GF-D8 (cell line): ENCODE measurements at regions not wholly inside any gene's neighbourhood (a gene's known extent, or its start where the extent isn't known, plus 50 kb on each side); places are given as distances from the start of the nearest gene placed in this dataset.

ENCODE experiments used
- DNase-seq: peaks from one replicate; lab custom pipeline; 2025; lab: John Stamatoyannopoulos, UW

DNA sequence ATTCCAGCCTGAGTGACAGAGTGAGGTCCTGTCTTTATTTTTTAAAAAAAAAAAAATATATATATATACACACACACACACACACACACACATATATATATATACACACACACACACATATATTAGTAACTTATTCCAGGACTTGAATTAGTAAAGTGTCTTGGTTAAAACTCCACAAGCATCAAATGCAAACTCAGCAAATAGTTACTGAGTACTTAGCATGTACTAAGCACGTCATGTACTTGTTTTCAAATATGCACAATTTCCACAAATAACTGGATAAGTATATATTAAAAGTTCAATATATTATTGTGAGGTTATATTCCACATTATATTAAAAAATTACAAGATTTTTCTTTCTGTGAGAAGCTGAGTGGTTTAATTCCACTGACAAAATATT lies 304.7 kb downstream of the ZEB2 start:
- no peak for DNase-seq

DNA sequence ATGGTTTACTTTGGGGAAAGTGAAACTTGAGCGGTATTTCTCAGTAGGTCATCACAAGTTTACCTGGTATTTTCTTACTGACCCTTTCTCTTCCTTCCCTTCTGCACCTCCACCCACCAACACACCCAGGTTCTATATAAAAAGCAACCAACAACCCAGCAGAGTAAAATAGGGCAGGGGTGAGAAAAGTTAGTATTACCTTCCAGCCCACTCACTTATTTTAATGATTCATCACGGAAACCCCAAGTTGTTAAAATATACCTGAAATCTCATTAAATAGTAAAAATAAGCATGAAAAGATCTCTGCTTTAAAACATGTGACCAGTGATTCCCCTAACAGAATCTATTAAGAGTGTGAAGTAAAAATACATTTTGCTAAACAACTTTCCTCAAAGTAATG lies 306.1 kb downstream of the ZEB2 start:
- DNase-seq: no peak

DNA sequence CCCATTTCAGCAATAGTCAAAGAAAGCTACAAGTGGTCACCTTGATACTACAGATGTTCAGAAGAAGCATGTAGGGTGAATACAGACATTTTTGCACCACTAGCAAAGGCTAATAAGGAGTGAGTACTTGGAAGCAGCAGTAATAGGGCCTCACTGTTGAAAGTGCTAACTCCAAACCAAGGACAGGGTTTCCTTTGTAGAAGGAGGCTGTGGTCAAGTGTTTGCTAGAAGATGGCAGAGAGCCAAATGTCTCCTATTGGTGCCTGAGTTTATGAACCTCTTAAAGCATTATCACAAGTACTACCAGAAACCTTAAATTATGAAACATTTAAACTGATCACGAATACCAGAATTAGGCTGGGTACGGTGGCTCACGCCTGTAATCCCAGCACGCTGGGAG lies 308.1 kb downstream of the ZEB2 start:
- no peak for DNase-seq

DNA sequence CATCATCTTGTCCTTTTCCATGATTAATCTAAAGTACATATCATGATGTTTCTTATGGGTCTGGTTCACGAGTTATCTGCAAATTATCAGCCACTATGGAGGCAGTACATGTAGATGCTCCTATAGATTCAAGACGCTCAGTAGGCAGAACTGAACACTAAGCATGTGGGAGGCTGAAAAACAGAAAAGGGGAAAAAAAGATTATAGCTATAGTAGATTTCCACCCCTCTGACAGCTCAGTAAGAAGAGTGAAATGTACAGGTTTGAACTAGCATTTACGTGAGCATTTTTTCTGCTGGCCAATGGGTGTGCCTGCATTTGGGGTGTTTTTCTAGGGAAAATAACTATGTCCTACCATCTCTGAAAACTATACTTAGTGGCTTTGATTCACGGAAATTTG lies 308.9 kb downstream of the ZEB2 start:
- no peak for DNase-seq

DNA sequence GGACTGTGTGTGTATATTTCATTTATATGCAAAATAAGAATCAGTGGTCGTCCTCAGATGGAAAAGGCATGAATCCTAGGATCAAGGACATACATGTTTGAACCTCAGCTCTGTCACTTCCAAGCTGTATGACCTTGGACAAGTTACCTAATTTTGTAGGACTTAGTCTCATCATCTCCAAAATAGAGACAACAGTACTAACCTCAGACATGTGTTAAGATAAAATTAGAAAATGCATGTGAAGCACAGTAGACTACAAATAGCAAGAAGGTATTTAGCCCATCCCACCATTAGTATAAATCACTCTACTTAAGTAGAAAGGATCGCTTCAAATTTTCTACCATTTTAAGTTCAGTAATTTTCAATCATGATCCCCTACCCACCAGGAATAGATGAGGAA lies 309.8 kb downstream of the ZEB2 start:
- DNase-seq: no peak

DNA sequence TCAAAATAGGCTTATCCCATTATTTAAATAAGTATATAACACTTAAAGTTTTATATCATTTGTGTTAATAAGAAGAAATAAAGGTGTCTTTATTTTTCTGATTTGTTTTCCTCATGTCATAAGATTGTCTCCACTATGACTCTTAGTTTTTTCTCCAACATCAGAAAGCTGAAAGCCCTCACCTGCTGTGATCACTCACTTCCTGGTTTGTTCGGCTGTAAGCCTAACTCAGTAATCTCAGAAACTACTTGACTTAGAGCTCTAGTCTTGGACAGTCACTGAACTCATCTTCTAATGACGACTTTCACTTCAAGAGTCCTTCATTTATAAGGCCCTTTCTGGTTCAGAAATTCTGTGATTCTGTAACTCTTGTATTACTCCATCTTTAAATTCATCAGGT lies 311.0 kb downstream of the ZEB2 start:
- no peak for DNase-seq

DNA sequence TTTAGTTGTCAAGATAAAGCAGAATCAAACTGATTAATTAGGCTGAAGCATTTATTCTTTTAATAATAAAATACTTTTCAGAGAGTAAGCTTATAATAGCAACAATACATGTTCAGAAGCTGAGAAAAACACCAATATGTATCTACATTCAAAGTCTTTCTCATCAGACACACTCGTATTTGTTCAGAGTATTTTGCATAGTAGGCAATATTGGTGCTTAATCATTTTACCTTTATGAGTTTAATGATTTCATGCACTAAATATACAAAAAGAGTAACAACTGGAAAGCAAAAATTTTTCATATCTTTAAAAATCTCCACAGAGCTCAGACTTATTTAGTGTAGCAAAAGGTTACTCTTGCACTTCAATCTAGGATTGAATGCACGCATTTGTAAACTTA lies 313.9 kb downstream of the ZEB2 start:
- DNase-seq: no peak

DNA sequence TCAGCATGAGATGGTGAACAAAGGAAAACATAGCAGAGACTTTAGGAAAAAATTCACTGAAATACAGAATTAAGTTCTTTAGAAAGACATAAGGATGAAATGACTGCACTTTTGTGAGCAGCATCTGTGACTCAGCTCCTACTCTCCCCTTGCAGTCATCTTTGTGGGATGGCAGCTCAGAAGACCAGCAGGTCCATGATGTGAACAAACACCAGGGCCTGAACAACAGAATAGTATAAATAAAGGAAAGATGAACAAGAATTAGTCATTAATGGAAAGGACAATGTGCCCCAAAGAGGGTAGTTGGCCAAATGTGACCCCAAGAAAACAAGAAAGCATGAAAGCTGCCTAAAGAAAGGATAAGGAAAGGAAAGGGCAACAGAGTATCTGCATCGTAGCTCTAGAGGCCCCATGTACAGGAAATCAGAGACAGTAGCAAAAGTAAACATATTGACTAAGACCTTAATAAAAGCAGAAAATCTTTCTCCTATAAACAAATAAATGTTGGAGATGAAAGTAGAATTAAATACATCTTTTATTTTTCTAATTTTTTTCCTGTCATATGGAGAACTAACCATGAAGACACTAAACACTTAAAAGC lies 318.0 kb downstream of the ZEB2 start:
- DNase-seq: no peak

DNA sequence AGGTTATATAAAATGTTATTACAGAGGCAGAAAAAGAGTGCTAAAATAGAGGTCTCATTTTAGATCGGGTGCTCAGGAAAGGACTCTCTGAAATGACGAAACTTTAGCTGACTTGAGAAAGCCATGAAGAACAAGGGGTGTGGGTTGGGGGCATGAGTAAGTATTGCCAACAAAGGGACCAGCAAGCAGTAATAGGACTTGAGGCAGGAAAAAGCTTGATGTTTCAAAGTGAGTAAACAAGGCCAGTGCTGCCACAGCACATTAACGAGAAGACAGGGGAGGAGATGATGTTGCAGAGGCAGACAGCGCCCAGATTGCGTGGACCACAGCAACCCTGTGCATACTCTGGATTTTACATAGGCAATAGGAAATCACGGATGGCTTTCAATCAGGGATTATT lies 318.8 kb downstream of the ZEB2 start:
- no peak for DNase-seq

DNA sequence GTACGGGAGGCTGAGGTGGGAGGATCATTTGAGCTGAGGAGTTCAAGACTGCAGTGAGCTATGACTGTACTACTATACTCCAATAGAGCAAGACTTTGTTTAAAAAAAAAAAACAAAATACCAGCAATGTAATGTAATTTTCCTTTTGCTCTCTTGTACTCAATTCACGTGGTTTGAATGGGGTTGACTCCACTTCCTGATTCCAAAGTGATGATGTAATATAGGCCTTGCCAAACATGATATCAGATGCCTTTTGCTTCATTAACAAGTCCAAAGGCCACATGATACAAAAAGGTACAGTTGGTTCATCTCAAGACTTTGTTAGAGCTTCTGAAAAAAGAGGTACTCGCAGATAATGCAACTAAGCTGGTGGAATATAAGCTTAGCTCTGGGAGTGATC lies 321.8 kb downstream of the ZEB2 start:
- DNase-seq: peak; percentile 44

DNA sequence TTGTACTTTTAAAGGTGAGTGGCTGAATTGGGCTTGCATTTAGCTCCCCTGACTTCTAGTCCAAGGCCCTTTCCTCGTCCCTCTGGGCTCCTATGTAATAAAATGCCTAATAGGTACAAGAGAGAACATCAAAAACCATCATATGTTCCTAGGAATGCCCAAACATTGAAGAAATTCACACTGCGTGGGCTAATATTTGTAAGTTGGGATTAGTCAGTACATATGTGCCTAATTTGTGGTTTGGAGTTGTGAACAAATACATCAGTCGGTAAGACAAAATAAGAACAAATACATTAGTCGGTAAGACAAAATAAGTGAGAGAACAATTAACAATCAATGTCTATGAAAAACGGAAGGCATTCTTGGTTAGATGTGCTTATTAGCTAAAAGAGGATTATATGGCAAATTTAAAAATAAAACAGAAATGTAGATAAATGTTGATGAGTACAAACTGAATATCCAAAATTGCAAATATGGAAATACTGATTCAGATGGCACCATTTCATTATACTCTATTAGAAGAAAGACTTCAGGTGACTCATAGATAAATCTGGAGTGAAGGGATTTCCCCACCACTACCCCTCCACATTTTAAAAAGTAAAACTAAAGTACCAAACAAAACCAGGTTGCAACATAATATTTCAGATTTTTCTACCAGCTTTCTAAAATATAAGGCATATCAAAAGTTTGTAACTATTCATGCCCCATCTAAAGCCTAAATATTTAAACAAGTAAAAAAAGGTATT lies 325.4 kb downstream of the ZEB2 start:
- DNase-seq: no peak

DNA sequence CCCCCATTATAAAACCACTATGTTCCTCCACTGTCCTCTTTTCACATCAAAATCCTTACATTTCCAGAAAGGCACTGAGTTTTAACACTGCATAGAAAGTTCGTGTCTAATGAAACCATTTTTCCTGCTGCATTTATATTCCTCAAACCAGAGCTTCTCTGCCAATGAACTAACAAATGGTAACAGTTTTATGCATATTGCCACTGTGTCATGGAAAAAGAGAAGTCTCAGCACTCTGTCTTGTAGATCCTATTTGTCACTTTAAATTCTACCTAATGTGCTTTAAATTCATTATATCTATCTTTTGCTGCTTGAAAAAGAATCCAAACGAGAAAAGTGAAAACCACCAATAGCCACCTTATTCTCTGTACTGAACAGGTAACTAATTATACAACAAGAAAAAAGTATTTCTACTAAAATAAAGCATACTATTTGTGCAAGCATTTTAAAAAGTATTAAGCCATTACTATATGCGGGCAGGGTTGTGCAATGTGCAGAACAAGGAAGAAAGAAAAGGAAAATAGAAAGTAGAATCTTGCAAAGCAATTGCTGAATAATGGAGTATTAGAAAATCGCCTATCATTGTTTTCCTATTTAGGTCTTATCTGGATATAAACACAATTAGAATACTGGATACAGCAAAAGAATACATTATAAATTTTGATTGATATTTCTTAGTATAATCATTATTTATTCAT lies 328.9 kb downstream of the ZEB2 start:
- no peak for DNase-seq

DNA sequence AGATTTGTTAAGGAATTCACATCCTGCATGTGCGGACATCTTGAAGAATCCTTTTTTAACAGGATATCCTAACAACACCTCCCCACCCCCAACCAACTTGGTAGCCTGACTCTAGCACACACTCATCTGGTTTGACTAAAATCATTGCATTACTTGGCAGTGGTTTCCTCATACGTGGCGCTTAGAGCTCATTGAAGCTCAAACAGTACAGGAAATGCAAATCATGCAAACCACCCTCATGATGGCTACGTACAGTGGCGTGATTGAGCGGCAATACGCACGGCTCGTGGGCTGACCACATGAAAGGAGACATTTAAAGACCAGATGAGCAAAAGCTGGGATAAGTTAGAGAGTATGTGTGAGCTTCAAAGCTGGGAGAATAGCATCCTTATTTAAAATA lies 336.2 kb downstream of the ZEB2 start:
- no peak for DNase-seq

DNA sequence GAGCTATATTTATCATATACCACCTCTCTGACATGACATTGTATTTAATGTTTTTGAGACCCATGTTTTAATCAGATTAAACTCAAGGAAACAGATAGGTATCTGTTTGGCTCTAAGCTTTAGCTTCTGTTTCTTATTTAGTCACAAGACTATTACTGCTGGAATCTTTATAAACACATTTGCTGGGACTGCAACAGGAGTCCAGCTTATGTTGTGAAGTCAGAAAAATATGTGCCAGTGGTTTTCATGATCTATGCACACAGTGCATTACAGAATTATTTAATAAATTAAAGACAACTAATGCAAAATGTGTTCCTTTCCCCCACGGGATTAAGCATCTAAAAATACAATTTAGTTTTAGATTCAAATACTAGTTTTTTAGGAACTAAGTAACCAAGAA lies 338.9 kb downstream of the ZEB2 start:
- DNase-seq: no peak

DNA sequence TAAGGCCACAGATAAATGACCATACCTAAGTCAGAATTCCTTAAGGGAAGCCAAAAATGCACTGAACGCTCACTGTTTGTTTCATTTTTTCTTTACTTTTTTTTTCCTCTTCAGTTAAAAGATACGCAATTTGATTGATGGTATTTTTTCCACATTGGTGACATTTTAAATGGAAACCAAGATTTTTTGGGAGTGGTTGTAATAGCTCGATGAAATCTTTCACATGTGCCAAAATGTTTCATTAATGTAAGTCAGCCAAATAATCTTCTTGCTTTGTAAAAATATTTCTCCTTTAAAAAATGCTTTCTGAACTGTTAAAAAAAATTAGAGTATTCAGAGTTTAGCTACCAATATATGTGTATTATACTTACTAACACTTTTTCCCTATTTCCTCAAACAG lies 339.8 kb downstream of the ZEB2 start:
- no peak for DNase-seq

DNA sequence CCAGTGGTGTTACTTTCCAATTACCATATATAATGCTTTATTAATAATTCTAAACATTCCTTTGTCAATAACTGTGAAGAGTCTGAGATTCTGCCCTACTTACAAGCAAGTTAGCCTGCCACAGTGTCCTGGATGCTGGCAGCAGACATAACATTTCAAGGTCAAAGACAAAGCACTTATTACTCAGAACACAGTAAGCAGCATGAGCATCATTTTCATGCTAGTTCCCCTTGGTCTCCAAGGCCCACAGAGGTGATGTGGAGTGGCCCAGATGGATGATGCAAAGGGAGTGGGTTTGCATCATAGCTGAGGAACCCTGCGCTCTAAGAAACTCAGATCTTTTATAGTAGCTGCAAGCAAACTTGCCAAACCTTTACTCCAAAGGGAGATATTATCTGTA lies 349.7 kb downstream of the ZEB2 start:
- no peak for DNase-seq

DNA sequence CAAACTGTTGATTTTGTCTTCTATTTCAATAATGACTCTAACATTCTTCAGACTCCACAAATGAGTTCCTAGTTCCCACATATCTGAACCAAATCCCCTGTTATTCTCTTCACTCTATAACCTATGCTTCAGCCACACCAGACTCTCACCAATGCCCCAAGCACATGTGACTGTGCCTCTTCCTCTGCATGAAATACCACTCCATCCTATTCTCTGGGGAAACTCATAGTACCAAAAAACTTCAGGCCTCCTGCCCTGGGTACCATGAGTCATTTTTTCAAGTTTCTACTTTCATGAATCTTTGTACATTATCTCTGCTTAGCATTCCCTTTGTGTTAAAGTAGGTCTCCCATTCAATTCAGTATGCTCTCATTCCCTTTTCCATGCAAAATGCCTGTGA lies 353.2 kb downstream of the ZEB2 start:
- no peak for DNase-seq

DNA sequence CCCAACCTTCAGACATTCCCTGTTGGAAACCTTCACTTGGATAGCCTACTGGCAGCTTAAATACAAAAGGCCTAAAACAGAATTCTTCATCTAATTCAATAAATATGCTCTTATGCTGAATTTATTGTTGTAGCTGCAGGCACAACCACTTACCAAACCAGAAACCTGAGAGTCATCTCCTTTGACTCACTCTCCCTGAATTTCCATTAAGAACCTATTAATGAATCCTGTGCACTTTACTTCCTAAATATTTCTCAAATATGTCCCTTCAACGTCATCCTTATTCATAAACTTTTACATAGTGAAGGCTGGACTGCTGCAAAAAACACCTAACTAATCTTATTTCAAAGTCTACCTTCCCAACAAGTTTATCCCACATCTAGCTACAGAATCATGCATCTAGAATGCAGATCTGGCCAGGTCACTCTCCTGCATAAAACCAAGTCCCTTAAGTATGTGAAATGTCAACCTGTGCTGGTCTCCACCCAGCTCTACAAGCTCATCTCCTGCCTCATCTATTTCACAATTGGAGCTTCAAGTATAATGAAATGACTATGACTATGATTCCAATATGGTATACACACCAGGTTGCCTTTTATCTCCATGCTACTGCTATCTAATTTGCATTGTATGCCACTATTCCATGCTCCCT lies 354.2 kb downstream of the ZEB2 start:
- no peak for DNase-seq

DNA sequence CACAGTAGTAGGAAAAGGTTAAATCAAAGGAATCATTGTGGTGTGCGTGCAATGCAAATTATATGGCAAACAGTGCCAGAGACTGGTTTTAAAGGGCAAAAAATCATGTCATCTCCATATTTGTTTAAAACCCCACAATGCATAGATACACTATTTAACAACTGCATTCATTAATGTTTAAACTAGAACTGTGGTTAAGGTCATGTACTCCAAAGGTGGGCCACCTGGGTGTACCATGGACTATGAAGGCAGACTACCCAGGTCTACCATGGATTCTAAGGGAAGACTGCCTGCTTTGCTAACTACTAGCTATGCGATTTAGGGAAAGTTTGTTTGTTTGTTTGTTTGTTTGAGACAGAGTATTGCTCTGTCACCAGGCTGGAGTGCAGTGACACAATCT lies 356.3 kb downstream of the ZEB2 start:
- DNase-seq: no peak

DNA sequence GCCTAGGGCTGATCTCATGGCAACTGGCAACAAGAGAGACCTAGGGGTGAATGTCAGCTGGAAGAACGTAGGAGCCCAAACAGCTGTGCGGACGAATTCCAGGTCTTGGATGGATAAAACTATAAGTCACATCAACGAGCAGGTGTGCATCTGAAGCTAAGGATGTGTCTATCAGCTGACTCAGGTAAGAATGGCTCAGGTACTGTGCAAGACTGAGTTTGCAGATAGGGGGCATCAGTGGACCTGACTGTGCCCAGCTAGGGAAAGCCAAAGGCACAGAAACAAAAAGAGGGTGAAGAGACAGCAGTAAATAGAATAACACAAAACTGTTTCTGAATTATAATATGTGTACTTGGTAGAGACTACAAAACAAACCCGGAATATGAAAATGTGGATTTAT lies 357.3 kb downstream of the ZEB2 start:
- DNase-seq: no peak

DNA sequence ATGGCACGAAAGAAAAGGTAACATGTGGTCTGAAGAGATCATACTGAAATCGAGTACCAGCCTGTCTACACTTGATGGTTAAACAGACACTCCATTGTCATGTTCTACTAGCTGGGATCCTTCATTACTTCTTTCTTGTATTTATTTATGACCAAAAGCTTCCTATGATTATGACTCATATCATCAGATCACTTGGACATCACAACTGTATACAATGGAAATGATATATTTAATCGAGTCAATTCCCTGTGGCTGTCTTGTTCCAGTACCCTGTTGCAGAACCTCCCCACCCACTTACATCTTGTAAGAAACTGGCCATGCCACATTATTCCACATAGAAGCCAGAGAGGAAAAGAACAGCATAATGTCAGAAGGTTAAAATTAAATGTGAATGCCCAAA lies 358.9 kb downstream of the ZEB2 start:
- no peak for DNase-seq

DNA sequence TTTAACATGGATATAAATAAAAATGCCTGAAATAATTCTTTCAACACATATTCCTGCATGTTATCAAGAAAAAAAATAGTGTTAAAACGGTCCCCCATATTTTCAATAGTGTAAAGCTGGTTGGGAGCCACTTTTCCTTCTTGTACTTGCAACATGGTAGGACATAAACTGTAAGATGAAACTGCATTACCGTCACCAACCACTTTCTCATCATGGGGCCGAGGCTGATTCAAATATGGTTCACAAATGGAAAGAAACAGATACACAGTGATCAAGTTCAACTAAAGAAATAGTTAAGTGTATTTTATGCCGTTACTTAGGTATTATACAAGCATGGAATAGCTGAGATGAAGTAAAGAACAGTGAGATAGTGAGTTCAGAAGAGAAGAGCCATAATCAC lies 360.7 kb downstream of the ZEB2 start:
- DNase-seq: no peak

DNA sequence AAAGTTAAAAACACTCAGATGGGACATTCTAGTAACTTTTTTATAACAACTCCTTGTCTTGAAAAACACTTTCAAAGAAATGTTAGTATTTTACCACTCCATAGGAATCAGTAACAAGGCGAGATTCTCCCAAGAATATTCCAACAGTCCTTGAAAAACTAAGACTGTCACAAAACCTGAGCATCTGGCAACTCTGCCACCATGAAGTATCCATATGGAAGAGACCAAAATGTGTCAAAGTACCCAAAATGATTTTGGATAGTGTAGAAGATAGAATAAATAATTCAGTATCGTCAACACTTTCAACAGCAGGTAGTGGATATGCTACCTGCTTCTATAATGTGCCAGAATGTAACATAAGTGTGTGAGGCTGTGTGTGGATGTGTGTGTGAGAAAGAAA lies 361.8 kb downstream of the ZEB2 start:
- no peak for DNase-seq
